AG04449 (cell line): ENCODE measurements at regions not wholly inside any gene's neighbourhood (a gene's known extent, or its start where the extent isn't known, plus 50 kb on each side); places are given as distances from the start of the nearest gene placed in this dataset.

Experiments
- CTCF ChIA-PET: fragments of 350-600 bp; formaldehyde crosslinking; extraction: SDS; loops from one replicate; lab custom pipeline; 2021; ENCODE audit warnings: antibody characterized with exemption; lab: Yijun Ruan, JAX
- POLR2A ChIA-PET: fragments of 400-600, 350-600 bp; formaldehyde crosslinking; extraction: SDS; loops from one replicate; lab custom pipeline; 2020; ENCODE audit warnings: antibody characterized with exemption, inconsistent platforms; lab: Yijun Ruan, JAX
- DNase-seq: peaks from one replicate; pipeline ENCODE4 v3.0.0-alpha.2; 2010; ENCODE audit warnings: low read depth, low spot score
- H3K4me3 ChIP-seq: 2 replicates; pipeline ENCODE4 v1.5.1; 2011; ENCODE audit warnings: low read depth, mild to moderate bottlenecking, control low read depth, low read length
- TF ChIP-seq, protein P1 (sequence below): IDR thresholded peaks from one replicate; pipeline ENCODE4 v1.5.1; 2011; ENCODE audit warnings: mild to moderate bottlenecking, moderate library complexity, low read length, control low read depth, inconsistent platforms; ENCODE audit not compliant: insufficient read depth; ENCODE audit errors: missing control alignments

DNA sequence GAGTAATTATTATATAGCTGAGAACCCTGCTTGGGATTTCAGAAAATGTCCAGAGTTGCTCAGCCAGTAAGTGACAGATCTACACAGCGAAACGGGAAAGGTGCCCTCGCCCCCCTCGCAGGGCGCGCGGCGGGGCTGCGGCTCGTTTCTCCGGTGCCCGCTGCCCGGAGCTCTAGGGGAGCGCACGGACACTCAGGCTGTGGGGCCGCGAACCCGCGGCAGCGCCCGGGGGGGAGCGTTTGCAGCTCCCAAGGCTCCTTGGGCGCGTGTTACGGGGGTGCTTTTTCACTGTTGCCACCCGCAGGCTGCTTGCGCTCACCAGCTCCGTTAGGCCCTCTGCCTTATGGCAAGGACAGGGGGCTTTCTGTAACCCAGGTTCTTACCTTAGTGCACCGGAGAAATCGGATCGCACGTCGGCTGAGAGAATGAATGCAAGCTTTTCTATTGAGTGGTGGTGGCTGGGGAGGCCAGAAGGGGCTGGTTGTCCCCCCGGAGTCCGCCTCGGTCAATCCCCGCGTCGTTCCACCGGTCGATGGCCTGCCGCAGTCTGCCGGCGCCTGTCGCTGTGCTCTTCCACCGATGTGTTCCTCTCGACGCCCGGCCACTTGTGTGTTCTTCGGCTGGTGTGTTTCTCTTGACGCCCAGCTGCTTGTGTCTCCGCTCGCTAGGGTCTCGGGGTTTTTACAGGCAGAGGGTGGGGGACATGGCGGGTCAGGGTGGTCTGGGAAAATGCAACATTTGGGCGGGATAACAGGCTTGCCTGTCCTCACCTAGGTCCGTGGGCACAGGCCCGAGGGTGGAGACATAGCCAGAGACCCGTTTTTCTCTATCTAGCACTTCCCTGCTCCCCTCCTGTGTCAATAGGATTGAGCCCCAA, 758.8 kb upstream of the DDX18 start:
- TF ChIP-seq, protein P1, sequence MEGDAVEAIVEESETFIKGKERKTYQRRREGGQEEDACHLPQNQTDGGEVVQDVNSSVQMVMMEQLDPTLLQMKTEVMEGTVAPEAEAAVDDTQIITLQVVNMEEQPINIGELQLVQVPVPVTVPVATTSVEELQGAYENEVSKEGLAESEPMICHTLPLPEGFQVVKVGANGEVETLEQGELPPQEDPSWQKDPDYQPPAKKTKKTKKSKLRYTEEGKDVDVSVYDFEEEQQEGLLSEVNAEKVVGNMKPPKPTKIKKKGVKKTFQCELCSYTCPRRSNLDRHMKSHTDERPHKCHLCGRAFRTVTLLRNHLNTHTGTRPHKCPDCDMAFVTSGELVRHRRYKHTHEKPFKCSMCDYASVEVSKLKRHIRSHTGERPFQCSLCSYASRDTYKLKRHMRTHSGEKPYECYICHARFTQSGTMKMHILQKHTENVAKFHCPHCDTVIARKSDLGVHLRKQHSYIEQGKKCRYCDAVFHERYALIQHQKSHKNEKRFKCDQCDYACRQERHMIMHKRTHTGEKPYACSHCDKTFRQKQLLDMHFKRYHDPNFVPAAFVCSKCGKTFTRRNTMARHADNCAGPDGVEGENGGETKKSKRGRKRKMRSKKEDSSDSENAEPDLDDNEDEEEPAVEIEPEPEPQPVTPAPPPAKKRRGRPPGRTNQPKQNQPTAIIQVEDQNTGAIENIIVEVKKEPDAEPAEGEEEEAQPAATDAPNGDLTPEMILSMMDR, result no peak
- CTCF ChIA-PET, result no interaction called here
- POLR2A ChIA-PET, result no interaction called here
- DNase-seq, result no peak
- no peak overlapping the region for H3K4me3 ChIP-seq

DNA sequence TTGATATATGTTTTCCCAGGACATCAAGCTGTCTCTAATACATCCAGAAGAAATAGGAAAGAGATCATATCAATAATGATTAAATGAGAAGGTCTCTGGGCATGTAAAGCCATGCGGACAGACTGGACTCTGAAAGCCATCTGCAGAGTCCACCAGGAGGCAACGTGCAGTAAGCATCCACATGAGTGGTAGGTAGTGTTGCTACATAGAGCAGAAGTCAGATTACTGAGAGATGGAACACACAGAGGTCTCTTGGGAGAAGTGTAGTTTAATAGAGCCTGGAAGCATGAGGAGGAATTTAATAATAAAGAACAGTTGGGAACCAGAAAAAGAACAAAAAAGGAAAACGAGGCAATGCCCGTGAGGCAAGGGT, 758.1 kb upstream of the DDX18 start:
- no peak overlapping the region for H3K4me3 ChIP-seq
- POLR2A ChIA-PET, result no interaction called here
- TF ChIP-seq, protein P1, result no peak
- no peak for DNase-seq
- CTCF ChIA-PET, result no interaction called here

DNA sequence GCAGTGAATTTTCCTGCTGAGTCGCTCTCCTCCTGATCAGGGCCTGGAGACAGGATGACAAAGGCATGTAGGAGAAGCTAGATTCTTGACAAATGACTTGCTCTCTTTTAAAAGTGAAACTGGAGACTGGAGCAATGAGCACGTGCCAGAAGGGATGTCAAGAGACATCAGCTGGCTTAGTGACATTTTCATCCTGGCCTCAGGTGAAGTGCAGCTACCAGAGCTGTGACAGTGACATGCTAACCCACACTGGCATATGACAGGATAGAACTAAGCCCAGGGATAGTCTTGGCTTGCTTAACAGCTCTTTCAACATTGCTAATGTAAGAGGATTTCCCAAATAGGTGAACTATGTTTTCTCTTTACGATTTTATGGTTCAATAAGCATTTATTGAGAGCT, 757.5 kb upstream of the DDX18 start:
- CTCF ChIA-PET, result no interaction called here
- TF ChIP-seq, protein P1, result no peak
- H3K4me3 ChIP-seq, result no peak overlapping the region
- POLR2A ChIA-PET, result no interaction called here
- no peak for DNase-seq

DNA sequence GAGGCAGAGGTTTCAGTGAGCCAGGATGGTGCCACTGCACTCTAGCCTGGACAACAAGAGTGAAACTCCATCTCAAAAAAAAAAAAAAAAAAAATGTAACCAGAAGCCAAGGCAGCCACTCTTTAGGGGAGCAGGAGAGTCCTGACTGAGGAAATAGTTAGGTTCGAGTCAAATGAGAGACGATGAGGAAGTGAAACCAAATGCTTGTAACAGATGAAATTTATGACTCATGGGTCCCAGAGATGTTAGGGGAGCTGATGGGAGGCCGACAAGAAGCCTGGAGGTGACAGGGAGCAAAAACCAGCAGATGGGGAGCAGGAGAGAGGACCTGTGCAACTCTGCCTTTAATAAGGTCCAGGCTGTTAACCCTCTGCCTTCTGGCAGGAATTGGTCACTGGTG, 756.1 kb upstream of the DDX18 start:
- CTCF ChIA-PET, result no interaction called here
- DNase-seq, result no peak
- TF ChIP-seq, protein P1, result no peak
- POLR2A ChIA-PET, result no interaction called here
- no peak overlapping the region for H3K4me3 ChIP-seq

DNA sequence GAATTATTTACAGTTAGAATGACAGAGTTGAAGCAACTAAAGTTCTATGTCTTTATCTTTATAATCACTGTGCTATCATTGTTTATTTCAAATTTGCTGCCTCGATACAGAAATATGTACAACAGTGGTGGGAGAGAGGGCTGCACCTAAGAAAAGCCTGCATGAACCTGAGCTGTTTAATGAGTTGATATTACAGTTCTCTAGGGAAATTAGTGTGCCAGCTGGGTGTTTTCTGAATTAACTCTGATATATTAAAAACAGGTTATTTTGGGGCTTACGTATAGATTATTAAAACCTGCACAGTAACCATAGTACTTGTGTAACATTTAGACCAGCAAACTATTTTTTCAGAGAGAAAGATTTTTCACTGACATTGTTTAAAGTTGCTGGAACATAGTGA, 750.5 kb upstream of the DDX18 start:
- no peak for DNase-seq
- TF ChIP-seq, protein P1, result no peak
- ChIA-PET POLR2A (no interaction called here), CTCF (no interaction called here)
- no peak overlapping the region for H3K4me3 ChIP-seq

DNA sequence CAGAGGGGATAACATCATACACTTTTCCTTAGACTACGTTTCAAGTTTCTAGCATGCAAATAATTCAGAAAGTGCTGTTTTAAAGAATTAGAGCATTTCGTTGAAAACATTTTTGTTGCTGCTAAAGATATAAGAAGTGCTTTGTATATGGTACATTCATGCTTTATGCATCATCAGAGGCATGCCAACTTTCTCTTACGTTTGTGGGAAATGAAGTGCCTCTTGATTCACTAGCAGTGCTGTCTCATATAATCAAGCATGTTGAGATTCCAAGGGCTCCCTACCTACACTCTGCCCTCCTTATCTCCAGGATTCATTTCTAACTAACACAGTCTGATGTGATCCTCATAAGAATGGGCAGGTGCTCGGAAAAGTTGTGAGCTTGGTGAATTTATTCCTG, 748.6 kb upstream of the DDX18 start:
- POLR2A ChIA-PET, result no interaction called here

More for the DNA sequence above, 748.6 kb upstream of the DDX18 start:
- no peak for DNase-seq
- TF ChIP-seq, protein P1, result no peak
- H3K4me3 ChIP-seq, result no peak overlapping the region
- CTCF ChIA-PET, result no interaction called here
